ENCODE measurements at regions not wholly inside any gene's neighbourhood (a gene's known extent, or its start where the extent isn't known, plus 50 kb on each side); places are given as distances from the start of the nearest gene placed in this dataset.

DNA sequence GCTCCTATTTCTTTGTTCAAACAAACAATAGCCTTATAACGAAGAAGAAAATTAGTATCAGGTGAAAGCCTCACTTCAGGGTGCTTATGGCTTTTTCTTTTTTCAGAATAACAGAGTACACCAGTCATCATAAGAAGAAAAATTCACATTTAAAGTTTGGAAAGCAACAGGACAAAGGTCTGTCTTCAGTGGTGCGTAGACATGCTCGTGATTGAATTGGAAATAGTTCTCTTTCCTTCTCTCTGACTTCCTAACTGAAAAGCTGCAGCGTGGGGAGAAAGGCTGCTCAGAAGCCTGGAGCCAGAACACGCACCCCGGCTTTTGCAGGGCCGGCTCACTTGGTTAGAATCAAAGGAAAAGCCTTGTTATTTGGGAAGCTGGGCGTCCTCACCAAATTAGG, 127.6 kb upstream of the ZNF516 start:
- no peaks in the 10 kb centered on the region for H3K36me3 ChIP-seq
- Mint-ChIP-seq H3K27me3 (ENCODE audit: insufficient read depth, low read depth) (peaks cover 6% of the 10 kb centered on the region), H3K36me3 (no peaks in the 10 kb centered on the region), H3K4me3 (peak overlapping the region; percentile 46), H3K4me1 (peaks cover 49% of the 10 kb centered on the region), H3K9me3 (peaks cover 5% of the 10 kb centered on the region), H3K27ac (peak overlapping the region; percentile 77)
- H3K4me1 ChIP-seq: peaks cover 58% of the 10 kb centered on the region
- peak overlapping the region; percentile 12 for H3K4me3 ChIP-seq
- H3K79me2 ChIP-seq (ENCODE audit: low read depth): no peaks in the 10 kb centered on the region
- H3K9me3 ChIP-seq (ENCODE audit: low read depth): no peaks in the 10 kb centered on the region
- peaks cover 38% of the 10 kb centered on the region for H3F3A ChIP-seq (ENCODE audit: low read depth)
- peak; percentile 31 for DNase-seq (ENCODE audit: low spot score)
- no peak overlapping the region for H3K27ac ChIP-seq
- H3K9ac ChIP-seq: no peak overlapping the region
- no peaks in the 10 kb centered on the region for H4K20me1 ChIP-seq (ENCODE audit: low read depth)
- TF ChIP-seq EZH2phosphoT487 (IDR thresholded peaks at IDR 0.05) (no peak), EZH2 (IDR thresholded peaks at IDR 0.05) (no peak)
- TF ChIP-seq, protein P1, sequence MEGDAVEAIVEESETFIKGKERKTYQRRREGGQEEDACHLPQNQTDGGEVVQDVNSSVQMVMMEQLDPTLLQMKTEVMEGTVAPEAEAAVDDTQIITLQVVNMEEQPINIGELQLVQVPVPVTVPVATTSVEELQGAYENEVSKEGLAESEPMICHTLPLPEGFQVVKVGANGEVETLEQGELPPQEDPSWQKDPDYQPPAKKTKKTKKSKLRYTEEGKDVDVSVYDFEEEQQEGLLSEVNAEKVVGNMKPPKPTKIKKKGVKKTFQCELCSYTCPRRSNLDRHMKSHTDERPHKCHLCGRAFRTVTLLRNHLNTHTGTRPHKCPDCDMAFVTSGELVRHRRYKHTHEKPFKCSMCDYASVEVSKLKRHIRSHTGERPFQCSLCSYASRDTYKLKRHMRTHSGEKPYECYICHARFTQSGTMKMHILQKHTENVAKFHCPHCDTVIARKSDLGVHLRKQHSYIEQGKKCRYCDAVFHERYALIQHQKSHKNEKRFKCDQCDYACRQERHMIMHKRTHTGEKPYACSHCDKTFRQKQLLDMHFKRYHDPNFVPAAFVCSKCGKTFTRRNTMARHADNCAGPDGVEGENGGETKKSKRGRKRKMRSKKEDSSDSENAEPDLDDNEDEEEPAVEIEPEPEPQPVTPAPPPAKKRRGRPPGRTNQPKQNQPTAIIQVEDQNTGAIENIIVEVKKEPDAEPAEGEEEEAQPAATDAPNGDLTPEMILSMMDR (IDR thresholded peaks at IDR 0.05): no peak
- H2AFZ ChIP-seq (replicated peaks): peak overlapping the region; percentile 44
- H3K4me2 ChIP-seq: peak overlapping the region; percentile 78
- H3K27me3 ChIP-seq: no peaks in the 10 kb centered on the region

- H3K4me1 Mint-ChIP-seq: peaks cover 49% of the 10 kb centered on the region
- DNase-seq (ENCODE audit: low spot score): no peak
- peak overlapping the region; percentile 88 for H2AFZ ChIP-seq (replicated peaks)
- no peaks in the 10 kb centered on the region for H4K20me1 ChIP-seq (ENCODE audit: low read depth)
- peak overlapping the region; percentile 78 for H3K4me2 ChIP-seq
- H3K27ac Mint-ChIP-seq: peak overlapping the region; percentile 77
- peaks cover 38% of the 10 kb centered on the region for H3F3A ChIP-seq (ENCODE audit: low read depth)
- peaks cover 10% of the 10 kb centered on the region for H3K27me3 Mint-ChIP-seq (ENCODE audit: insufficient read depth, low read depth)
- no peaks in the 10 kb centered on the region for H3K36me3 ChIP-seq
- TF ChIP-seq, protein P1 (IDR thresholded peaks at IDR 0.05): no peak
- no peak for TF ChIP-seq EZH2 (IDR thresholded peaks at IDR 0.05)
- no peak overlapping the region for H3K9ac ChIP-seq
- peak overlapping the region; percentile 32 for H3K4me3 ChIP-seq
- peaks cover 2% of the 10 kb centered on the region for H3K9me3 Mint-ChIP-seq
- no peaks in the 10 kb centered on the region for H3K9me3 ChIP-seq (ENCODE audit: low read depth)
- peak overlapping the region; percentile 82 for H3K4me3 Mint-ChIP-seq
- no peak overlapping the region for H3K27ac ChIP-seq
- H3K36me3 Mint-ChIP-seq: no peaks in the 10 kb centered on the region
- H3K79me2 ChIP-seq (ENCODE audit: low read depth): no peaks in the 10 kb centered on the region
- H3K4me1 ChIP-seq: peaks cover 58% of the 10 kb centered on the region
- no peaks in the 10 kb centered on the region for H3K27me3 ChIP-seq
These were observed 126.9 kb upstream of the ZNF516 start for GRCh38 chr18:76621782-76622495.

- no peaks in the 10 kb centered on the region for H3K9me3 ChIP-seq (ENCODE audit: low read depth)
- no peaks in the 10 kb centered on the region for H3K27me3 ChIP-seq
- H3K4me3 ChIP-seq: peak overlapping the region; percentile 32
- H3K79me2 ChIP-seq (ENCODE audit: low read depth): no peaks in the 10 kb centered on the region
- peaks cover 58% of the 10 kb centered on the region for H3K4me1 ChIP-seq
- Mint-ChIP-seq H3K9me3 (peaks cover under 1% of the 10 kb centered on the region), H3K27me3 (ENCODE audit: insufficient read depth, low read depth) (peaks cover 10% of the 10 kb centered on the region), H3K36me3 (no peaks in the 10 kb centered on the region), H3K4me3 (peak overlapping the region; percentile 82), H3K27ac (peak overlapping the region; percentile 73), H3K4me1 (peaks cover 49% of the 10 kb centered on the region)
- TF ChIP-seq EZH2 (IDR thresholded peaks at IDR 0.05) (no peak), EZH2phosphoT487 (IDR thresholded peaks at IDR 0.05) (no peak)
- TF ChIP-seq, protein P1 (IDR thresholded peaks at IDR 0.05): no peak
- H3K27ac ChIP-seq: no peak overlapping the region
- H3K36me3 ChIP-seq: no peaks in the 10 kb centered on the region
- H3F3A ChIP-seq (ENCODE audit: low read depth): peaks cover 38% of the 10 kb centered on the region
- H2AFZ ChIP-seq (replicated peaks): peak overlapping the region; percentile 88
- H3K9ac ChIP-seq: no peak overlapping the region
- peak; percentile 28 for DNase-seq (ENCODE audit: low spot score)
- no peaks in the 10 kb centered on the region for H4K20me1 ChIP-seq (ENCODE audit: low read depth)
- H3K4me2 ChIP-seq: peak overlapping the region; percentile 78
These were observed 126.2 kb upstream of the ZNF516 start for GRCh38 chr18:76621226-76621625.

All from neural progenitor cell (in vitro differentiated cells).